Caco-2 (cell line): ENCODE measurements at regions not wholly inside any gene's neighbourhood (a gene's known extent, or its start where the extent isn't known, plus 50 kb on each side); places are given as distances from the start of the nearest gene placed in this dataset.

Experiments used
- BruUV-seq: library from RNA; stranded (reverse); fragments of 400-500 nt; replicated peaks from 2 replicates; lab custom pipeline; 2021; lab: Mats Ljungman, UMichigan
- CTCF ChIA-PET: fragments of 300-600 bp; sonication (Branson Sonifier 250); formaldehyde crosslinking; loops from one replicate; lab custom pipeline; 2022; ENCODE audit warnings: antibody characterized with exemption; lab: Charles Lee
- POLR2A ChIA-PET: fragments of 300-600 bp; sonication (Branson Sonifier 250); formaldehyde crosslinking; loops from one replicate; lab custom pipeline; 2022; ENCODE audit warnings: antibody characterized with exemption; lab: Charles Lee
- DNase-seq, 2 experiments: peaks; one replicate each; pipeline versions ENCODE4 v3.0.0 to v3.0.0-alpha.2; 2020 to 2022
- H3K27me3 ChIP-seq: replicated peaks from 2 replicates; pipeline ENCODE4 v1.6.0; 2011; ENCODE audit warnings: low read length; ENCODE audit not compliant: control insufficient read depth, insufficient read depth
- H3K36me3 ChIP-seq: 2 replicates; pipeline ENCODE4 v1.5.1; 2011; ENCODE audit warnings: low read length; ENCODE audit not compliant: control insufficient read depth, insufficient read depth
- H3K4me1 ChIP-seq: fragments of 250-450 bp; sonication (Bioruptor Pico); 2 replicates; pipeline ENCODE4 v1.5.1; 2020; ENCODE audit warnings: mild to moderate bottlenecking
- H3K4me3 ChIP-seq: 2 replicates; pipeline ENCODE4 v1.5.1; 2011; ENCODE audit warnings: low read depth, mild to moderate bottlenecking, control low read depth, low read length
- H3K9me3 ChIP-seq: fragments of 250-450 bp; sonication (Bioruptor Pico); 2 replicates; pipeline ENCODE4 v1.5.1; 2020; ENCODE audit warnings: mild to moderate bottlenecking, moderate library complexity
- H3K27ac Mint-ChIP-seq: one replicate; pipeline ENCODE4 v1.8.0; 2022; ENCODE audit warnings: mixed read lengths; ENCODE audit not compliant: unreplicated experiment
- H3K27me3 Mint-ChIP-seq: one replicate; pipeline ENCODE4 v1.8.0; 2022; ENCODE audit warnings: mixed read lengths; ENCODE audit not compliant: insufficient read depth, unreplicated experiment
- H3K36me3 Mint-ChIP-seq: one replicate; pipeline ENCODE4 v1.8.0; 2022; ENCODE audit warnings: mild to moderate bottlenecking, mixed read lengths; ENCODE audit not compliant: insufficient read depth, unreplicated experiment
- H3K4me1 Mint-ChIP-seq: one replicate; pipeline ENCODE4 v1.8.0; 2022; ENCODE audit warnings: low read depth, mixed read lengths; ENCODE audit not compliant: unreplicated experiment
- H3K4me3 Mint-ChIP-seq: one replicate; pipeline ENCODE4 v1.8.0; 2022; ENCODE audit warnings: mild to moderate bottlenecking, moderate library complexity, mixed read lengths; ENCODE audit not compliant: unreplicated experiment
- H3K9me3 Mint-ChIP-seq: one replicate; pipeline ENCODE4 v1.8.0; 2022; ENCODE audit warnings: mixed read lengths; ENCODE audit not compliant: unreplicated experiment
- CTCF ChIP-seq, 2 experiments: fragments of 200-600 bp in 1 of 2; IDR thresholded peaks; 1 replicate in 1 of 2; 2 replicates in 1 of 2; pipeline versions ENCODE4 v1.5.1 to v1.8.0; 2011 to 2022; ENCODE audit warnings: antibody characterized with exemption in 1 of 2, control low read depth in 1 of 2, inconsistent platforms in 1 of 2, low read depth in 1 of 2, low read length in 1 of 2, mild to moderate bottlenecking in 1 of 2, moderate library complexity in 1 of 2; ENCODE audit not compliant: insufficient read depth in 1 of 2, severe bottlenecking in 1 of 2, unreplicated experiment in 1 of 2
- intact Hi-C: fragments of 100-400 bp; cut with micrococcal nuclease; formaldehyde crosslinking; loops from one replicate; pipeline ENCODE4 v1.10.0; 2022; ENCODE audit not compliant: unreplicated experiment

GRCh38 chr7:110051372-110051771 is 1039.6 kb upstream of the LRRN3 start:
- no peaks in the 10 kb centered on the region for H3K4me1 ChIP-seq
- no peak for TF ChIP-seq CTCF (IDR thresholded peaks at IDR 0.05; ENCODE audit: insufficient read depth in 1 of 2, low read depth in 1 of 2, low read length in 1 of 2, severe bottlenecking in 1 of 2, unreplicated experiment in 1 of 2)
- no peaks in the 10 kb centered on the region for H3K27me3 ChIP-seq
- CTCF ChIA-PET = no interaction called here
- no peak for DNase-seq
- no TSS peak for BruUV-seq
- H3K4me1 Mint-ChIP-seq = no peaks in the 10 kb centered on the region
- intact Hi-C loops = no loop called here
- H3K36me3 Mint-ChIP-seq = no peaks in the 10 kb centered on the region
- POLR2A ChIA-PET = no interaction called here
- no peaks in the 10 kb centered on the region for H3K36me3 ChIP-seq
- H3K27ac Mint-ChIP-seq = no peak overlapping the region
- H3K9me3 Mint-ChIP-seq = no peaks in the 10 kb centered on the region
- H3K4me3 Mint-ChIP-seq = no peak overlapping the region
- H3K27me3 Mint-ChIP-seq = peaks cover 10% of the 10 kb centered on the region
- H3K4me3 ChIP-seq = no peak overlapping the region
- H3K9me3 ChIP-seq = no peaks in the 10 kb centered on the region

- intact Hi-C loops = no loop called here
- Mint-ChIP-seq H3K27ac (no peak overlapping the region), H3K36me3 (no peaks in the 10 kb centered on the region), H3K9me3 (no peaks in the 10 kb centered on the region), H3K27me3 (peaks cover 2% of the 10 kb centered on the region), H3K4me1 (no peaks in the 10 kb centered on the region), H3K4me3 (no peak overlapping the region)
- BruUV-seq = no TSS peak
- TF ChIP-seq CTCF (IDR thresholded peaks at IDR 0.05; ENCODE audit: insufficient read depth in 1 of 2, low read depth in 1 of 2, low read length in 1 of 2, severe bottlenecking in 1 of 2, unreplicated experiment in 1 of 2) = no peak
- Histone ChIP-seq H3K36me3 (no peaks in the 10 kb centered on the region), H3K4me1 (no peaks in the 10 kb centered on the region), H3K27me3 (no peaks in the 10 kb centered on the region), H3K4me3 (no peak overlapping the region), H3K9me3 (no peaks in the 10 kb centered on the region)
- POLR2A ChIA-PET = no interaction called here
- CTCF ChIA-PET = no interaction called here
- no peak for DNase-seq
Measured at GRCh38 chr7:110056331-110056730, 1034.6 kb upstream of the LRRN3 start.

GRCh38 chr7:110058401-110058800 is 1032.5 kb upstream of the LRRN3 start:
- H3K4me1 Mint-ChIP-seq = no peaks in the 10 kb centered on the region
- no peaks in the 10 kb centered on the region for H3K36me3 Mint-ChIP-seq
- Histone ChIP-seq H3K9me3 (no peaks in the 10 kb centered on the region), H3K36me3 (no peaks in the 10 kb centered on the region), H3K4me3 (no peak overlapping the region), H3K4me1 (no peaks in the 10 kb centered on the region), H3K27me3 (no peaks in the 10 kb centered on the region)
- TF ChIP-seq CTCF (IDR thresholded peaks at IDR 0.05; ENCODE audit: insufficient read depth in 1 of 2, low read depth in 1 of 2, low read length in 1 of 2, severe bottlenecking in 1 of 2, unreplicated experiment in 1 of 2) = no peak
- H3K4me3 Mint-ChIP-seq = no peak overlapping the region
- intact Hi-C loops = no loop called here
- no peaks in the 10 kb centered on the region for H3K9me3 Mint-ChIP-seq
- H3K27ac Mint-ChIP-seq = no peak overlapping the region
- ChIA-PET POLR2A (no interaction called here), CTCF (no interaction called here)
- no TSS peak for BruUV-seq
- H3K27me3 Mint-ChIP-seq = no peaks in the 10 kb centered on the region
- DNase-seq = no peak
